COLO829 (cell line): ENCODE measurements at regions not wholly inside any gene's neighbourhood (a gene's known extent, or its start where the extent isn't known, plus 50 kb on each side); places are given as distances from the start of the nearest gene placed in this dataset.

Source experiments
- DNase-seq: peaks from one replicate; pipeline ENCODE4 v3.0.0; 2012; ENCODE audit warnings: low spot score

DNA sequence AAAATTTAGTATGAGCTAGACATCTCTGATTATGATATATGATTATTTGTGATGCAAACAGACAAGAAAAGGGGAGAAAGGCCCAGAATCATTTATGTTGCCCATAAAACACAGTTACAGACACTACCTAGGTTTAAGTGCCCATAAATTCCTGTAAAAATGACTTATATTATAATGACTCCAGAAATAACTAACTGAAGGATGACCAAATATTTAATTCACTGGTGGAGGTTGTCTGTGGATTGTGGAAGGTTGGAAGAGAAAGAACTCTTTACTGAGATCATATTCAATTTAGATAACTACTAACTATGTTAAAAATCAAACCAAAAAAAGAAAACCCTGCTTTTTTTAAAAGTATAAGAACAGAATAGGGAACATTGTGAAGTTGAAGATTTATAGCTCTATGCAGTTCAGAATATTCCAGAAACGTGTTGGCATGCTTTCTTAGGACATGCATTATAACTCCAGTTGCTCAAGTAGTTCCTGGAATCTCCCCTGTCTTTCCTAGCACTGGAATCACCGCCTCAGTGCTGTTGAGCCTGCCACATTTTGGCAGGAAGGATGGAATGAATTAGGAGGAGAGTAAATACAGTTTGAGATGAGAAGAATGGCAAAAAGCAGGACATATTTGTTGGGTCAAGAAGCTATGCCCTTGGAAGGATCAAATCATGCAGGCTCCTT is 72.0 kb upstream of the PAPPA start:
- no peak for DNase-seq

DNA sequence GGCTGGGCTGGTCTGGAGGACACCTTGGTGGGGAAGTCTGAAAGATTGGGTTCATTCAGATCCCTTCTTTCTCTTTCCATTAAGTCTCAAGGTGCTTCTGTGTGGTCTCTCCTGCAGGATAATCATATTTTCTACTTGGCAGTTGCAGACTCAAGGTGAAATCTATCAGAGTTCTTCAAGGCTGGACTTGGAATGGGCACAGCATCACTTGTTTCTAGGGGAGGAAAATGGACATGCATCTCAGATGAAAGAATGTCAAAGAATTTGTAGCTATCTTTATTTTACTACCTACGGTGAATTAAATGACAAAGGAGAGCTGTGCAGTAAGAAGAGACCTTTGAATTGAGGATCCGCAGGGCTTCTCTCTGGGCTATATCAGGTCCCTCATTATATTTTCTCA is 69.8 kb upstream of the PAPPA start:
- no peak for DNase-seq

DNA sequence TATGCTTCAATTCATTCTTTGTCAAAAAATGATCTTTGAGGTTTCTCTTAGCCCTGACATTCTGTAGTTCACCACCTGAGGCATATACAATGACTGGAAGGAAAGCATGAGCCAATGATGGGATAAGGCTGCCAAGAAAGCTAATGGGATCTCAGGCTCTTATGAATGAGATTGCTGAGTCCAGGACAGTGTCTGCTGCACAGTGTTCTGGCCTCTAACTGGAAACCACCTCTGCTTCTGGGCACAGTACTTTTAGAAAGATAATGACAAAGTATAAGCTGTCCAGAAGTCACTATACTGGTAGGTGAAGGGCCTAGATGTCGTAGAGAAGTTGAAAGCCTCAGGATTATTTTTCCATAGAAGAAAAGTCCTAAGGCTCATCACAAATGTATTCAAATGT is 69.1 kb upstream of the PAPPA start:
- DNase-seq = peak; percentile 13

DNA sequence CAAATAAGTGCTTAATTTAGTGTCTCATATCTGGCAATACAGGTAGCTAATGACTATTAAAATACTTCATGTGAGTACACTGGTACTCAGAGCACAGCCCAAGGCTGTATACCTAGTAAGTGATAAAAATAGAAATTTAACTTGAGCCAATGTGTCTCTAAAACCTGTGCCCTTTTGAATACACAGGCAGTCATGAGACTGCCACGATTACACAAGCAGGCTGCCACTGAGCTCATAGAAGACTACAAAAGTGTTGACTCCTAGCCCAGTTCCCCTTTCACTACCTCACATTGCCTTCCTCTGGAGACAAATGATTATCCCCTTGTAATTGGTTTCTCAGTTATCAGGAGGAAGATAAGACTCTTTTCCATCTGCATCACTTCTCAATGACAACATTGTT is 66.3 kb upstream of the PAPPA start:
- DNase-seq = no peak

DNA sequence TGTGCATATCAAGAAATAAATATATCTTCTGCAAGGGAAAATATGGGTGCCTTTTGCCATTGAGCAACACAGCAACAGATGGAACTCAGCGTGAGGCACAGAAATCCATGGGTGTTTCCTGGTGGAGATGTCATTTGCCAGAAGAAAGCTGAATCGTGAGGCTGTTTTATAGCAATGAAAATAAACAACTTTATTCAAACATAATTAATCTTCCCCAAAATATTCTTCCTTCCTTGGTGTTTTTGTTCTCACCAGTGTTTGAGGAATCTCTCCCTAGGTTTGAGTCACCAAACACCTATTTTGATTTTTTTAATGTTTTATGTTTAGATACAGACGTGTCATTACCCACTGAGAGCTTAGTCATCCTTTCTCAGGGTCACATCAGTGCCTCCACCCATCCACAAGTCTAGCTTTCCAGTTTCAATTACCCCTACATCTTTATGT is 65.8 kb upstream of the PAPPA start:
- DNase-seq = no peak

DNA sequence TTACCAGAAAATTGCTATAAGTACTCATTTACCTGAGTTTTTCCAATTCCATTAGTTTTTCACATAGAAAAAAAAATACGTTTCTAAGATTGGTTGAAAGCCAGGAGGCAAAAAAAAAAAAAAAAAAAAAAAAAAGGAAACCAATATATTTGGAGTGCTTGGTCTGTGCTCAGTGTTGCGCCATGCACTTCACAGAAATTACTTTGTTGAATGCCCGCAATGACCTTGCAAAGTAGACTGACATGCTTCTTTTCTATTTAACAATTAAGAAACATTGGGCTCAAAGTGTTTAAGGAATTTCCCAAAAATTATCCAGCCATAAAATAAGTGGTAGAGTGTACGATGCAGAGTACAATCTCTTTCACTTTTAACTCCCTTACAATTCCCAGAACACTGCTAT is 65.2 kb upstream of the PAPPA start:
- no peak for DNase-seq

DNA sequence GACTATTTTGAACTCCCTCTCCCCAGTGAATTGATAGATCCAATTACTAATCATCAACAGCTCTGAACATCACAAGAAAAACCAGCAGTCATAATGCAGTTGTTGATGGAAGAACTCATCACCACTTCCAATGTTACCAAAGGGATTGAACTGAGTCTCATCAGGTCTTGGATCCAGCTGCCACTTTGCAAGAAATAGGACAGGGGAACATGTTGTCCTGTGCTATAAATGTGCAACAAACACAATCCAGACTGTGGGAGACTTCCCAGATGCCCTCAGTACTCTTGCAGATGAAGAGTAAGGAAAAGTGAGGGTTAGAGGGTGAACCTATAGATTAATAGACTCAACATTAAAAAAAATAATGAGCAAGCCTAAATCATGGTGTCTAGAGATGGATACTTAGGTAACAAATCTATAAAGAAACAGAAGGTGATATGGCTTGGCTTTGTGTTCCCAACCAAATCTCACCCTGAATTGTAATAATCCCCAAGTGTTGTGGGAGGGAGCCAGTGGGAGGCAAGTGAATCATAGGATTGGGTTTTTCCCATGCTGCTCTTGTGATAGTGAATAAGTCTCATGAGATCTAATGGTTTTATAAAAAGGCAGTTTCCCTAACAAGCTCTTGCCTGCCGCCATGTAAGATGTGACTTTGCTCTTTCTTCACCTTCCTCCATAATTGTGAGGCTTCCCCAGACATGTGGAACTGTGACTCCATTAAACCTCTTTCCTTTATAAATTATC is 63.4 kb upstream of the PAPPA start:
- no peak for DNase-seq

DNA sequence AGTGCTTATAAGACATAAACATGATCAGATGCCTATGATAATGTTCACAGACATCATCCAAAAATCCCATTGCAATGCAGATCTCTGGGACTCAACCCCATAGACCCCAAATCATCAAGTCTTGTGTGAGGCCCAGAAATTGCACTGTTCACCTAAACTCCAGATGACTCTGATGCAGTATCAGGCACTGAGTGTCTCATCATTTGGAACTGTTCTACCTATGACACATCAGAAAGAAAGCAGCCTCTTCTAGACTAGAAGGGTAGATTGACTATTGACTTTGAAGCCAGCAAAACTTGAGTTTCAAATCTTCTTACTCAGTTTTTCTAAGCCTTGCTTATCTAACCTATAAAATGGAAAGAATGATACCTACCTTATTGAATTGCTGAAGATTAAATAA is 58.7 kb upstream of the PAPPA start:
- DNase-seq = no peak

DNA sequence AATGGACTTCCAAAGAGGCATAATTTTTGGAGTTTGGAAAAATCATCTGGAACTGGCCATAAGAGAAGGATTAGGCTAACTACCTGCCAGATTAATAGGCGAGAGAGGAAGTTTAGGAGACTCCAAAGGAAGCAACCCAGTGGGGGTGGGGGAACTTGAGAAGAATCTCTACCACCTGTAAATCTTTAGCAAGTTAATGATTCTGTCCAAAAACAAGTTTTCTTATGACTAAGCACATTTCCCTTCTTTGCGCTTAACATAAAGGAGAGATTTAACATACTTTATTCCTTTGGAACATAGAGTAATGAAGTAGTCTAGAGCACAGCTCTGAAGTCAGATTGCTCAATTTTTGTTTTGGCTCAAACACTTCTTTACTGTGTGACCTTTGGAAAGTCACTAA is 58.2 kb upstream of the PAPPA start:
- DNase-seq = no peak

DNA sequence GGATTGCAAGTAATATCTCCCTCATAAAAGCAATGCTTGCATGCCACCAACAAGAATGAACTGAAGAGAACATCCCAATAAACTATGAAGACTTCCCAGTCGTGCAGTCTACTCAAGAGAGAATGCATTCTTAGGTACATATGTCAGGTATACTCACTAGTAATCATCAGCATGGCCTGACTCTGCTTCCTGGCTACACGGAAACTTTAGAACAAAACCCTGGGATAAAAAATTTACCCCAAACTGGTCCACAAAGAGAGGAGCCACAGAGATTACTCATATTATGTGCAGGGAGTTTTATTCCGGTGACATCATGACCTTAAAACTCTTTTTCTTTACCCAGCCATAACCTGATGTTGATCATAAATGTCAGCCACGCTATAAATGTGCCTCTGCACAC is 57.5 kb upstream of the PAPPA start:
- no peak for DNase-seq

DNA sequence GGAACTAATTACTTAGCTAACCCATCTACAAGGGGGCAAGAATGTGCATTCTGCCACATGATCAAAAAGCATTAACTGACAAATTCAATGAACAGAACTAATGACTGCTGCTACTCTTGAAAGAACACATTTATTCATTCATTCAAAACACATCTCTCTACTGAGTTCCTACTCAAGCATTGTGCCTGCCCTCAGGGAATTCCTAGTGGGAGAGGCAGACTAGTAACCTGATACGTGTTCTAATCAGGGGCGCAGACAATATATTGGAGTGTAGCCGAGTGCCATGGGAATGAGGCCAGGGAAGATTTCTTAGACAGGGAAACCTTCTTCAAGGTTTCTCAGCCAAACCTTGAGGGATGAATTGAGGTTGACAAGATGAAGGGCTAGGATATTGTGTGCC is 56.7 kb upstream of the PAPPA start:
- DNase-seq = peak; percentile 41

DNA sequence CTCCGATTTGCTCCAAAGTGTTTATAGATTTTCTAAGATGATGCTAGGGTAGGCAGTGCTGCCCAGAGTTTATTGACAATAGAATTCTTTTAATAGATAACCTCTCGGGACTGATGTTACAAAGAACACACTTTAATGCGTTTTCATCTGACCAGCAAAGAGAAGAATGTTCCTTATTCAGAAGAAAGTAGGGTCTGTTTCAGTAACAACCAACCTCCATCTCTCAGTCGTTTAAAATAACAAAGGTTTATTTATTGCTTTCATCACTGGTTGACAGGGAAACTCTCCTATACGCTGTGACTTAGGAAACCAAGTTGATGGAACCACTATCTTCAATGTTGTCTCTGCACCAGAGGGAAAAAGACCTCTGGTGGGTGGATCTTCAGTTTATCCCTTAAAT is 55.1 kb upstream of the PAPPA start:
- peak; percentile 68 for DNase-seq

DNA sequence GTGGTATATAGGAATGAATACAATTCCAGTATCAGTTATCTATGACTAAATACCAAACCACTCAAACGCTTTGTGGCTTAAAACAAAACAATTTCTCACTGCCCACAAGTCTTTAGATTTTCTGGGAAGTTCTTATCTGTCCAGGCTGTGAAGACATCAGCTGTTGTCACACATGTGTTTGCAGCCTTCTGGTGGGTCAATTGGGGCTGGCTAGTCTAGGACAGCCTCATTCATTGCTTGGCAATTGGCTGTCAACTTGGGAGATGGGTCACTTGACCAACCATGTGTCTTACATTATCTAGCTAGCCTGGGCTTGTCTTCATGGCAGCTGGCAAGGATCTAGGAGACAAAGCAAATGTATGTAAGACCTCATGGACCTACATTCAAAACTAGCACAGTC is 53.8 kb upstream of the PAPPA start:
- no peak for DNase-seq

DNA sequence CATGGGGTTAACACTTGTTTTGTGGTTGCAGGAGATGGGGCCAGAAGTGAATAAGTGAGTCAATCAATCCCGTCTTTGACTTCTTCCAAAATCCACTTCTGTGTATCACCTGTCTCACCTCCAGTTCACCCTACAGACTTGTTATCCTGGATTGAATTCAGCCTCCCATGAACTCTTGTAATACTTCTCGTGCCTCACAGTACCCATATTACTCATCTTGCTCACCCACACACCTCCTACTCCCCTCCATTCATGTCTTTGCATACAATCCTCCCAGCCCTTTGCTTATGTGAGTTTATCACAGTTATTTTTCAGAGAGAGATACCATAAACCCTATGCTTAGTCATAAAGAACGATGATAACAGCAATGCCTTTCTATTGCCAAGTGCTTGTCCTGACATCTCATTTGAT is 52.9 kb upstream of the PAPPA start:
- DNase-seq = no peak

DNA sequence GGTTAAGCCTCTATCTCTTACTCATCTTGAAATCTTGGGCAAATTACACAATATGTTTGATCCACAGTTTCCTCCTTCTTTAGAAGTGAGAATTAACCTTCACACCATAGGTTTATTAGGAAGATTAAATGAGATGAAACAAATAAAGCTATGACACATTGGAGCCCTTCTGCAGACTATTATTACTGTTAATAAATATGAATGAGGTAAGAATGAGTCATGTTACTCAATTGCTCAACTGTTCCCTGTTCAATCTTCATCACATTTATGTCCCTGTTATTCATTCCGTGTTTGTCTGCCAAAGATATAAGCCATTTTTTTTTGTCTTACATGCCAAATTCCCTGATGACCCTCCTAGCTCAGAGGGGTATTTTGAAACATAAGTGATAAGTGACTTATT is 52.1 kb upstream of the PAPPA start:
- peak; percentile 61 for DNase-seq

DNA sequence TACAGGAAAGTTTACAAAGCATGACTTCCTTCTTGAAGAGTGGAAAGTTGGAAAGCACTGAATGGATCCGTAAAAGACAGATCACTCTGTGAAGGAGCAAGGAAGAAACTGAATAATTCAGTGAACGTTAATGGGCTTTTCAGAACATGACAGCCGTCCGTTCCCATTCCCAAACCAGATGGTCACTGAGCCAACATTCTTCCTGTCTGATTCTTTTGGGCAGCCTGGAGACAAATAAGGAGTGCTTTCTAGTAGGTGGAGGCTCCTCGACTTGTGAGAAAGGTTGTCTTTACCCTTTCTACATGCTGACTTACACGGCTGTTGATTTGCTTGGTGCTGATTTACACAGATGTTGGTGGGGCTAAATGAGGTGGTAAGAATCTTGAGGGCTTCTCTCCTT is 51.0 kb upstream of the PAPPA start:
- no peak for DNase-seq
